NCI-H2081 (cell line): ENCODE measurements at regions not wholly inside any gene's neighbourhood (a gene's known extent, or its start where the extent isn't known, plus 50 kb on each side); places are given as distances from the start of the nearest gene placed in this dataset.
"Not testable (repeated sequence)": the region's sequence is repeated elsewhere in the genome, so short reads cannot be mapped to it uniquely, and the experiment has no call there.

Source experiments
- DNase-seq, 2 experiments: peaks; one replicate each; lab custom pipeline; 2025; lab: John Stamatoyannopoulos, UW

GRCh38 chr1:221877311-221877710 lies 135.4 kb upstream of the DUSP10 start:
- no peak for DNase-seq

GRCh38 chr1:221875004-221875330 lies 133.1 kb upstream of the DUSP10 start:
- DNase-seq, result no peak

GRCh38 chr1:221874285-221875003 lies 132.6 kb upstream of the DUSP10 start:
- no peak for DNase-seq

GRCh38 chr1:221873673-221874072 lies 131.8 kb upstream of the DUSP10 start:
- no peak for DNase-seq

- DNase-seq, result no peak
These were observed 129.2 kb upstream of the DUSP10 start for GRCh38 chr1:221871056-221871455.

- DNase-seq, result no peak
These were observed 127.9 kb upstream of the DUSP10 start for GRCh38 chr1:221869779-221870178.

GRCh38 chr1:221868593-221869303 lies 126.9 kb upstream of the DUSP10 start:
- peak in 1 of 2 experiments; percentile 76 for DNase-seq

- DNase-seq, result no peak
These were observed 125.1 kb upstream of the DUSP10 start for GRCh38 chr1:221867003-221867402.

- no peak for DNase-seq
These were observed 123.9 kb upstream of the DUSP10 start for GRCh38 chr1:221865808-221866207.

- DNase-seq, result no peak
These were observed 121.7 kb upstream of the DUSP10 start for GRCh38 chr1:221863635-221864034.

GRCh38 chr1:221862971-221863370 lies 121.1 kb upstream of the DUSP10 start:
- no peak for DNase-seq

GRCh38 chr1:221858818-221859611 lies 117.1 kb upstream of the DUSP10 start:
- no peak for DNase-seq

- not testable (repeated sequence) for DNase-seq
These were observed 115.2 kb upstream of the DUSP10 start for GRCh38 chr1:221857094-221857444.

GRCh38 chr1:221856228-221857093 lies 114.6 kb upstream of the DUSP10 start:
- no peak for DNase-seq

- DNase-seq, result no peak
These were observed 113.3 kb upstream of the DUSP10 start for GRCh38 chr1:221855156-221855555.

- no peak for DNase-seq
These were observed 109.4 kb upstream of the DUSP10 start for GRCh38 chr1:221851336-221851735.

GRCh38 chr1:221850470-221851187 lies 108.7 kb upstream of the DUSP10 start:
- DNase-seq, result peak; percentile 48 to 69

- no peak for DNase-seq
These were observed 108.0 kb upstream of the DUSP10 start for GRCh38 chr1:221849897-221850296.

- no peak for DNase-seq
These were observed 107.2 kb upstream of the DUSP10 start for GRCh38 chr1:221849110-221849509.

- DNase-seq, result no peak
These were observed 105.8 kb upstream of the DUSP10 start for GRCh38 chr1:221847676-221848075.

GRCh38 chr1:221845650-221846371 lies 103.9 kb upstream of the DUSP10 start:
- DNase-seq, result peak; percentile 67 to 83
